Liver (tissue), 8 donors: ENCODE measurements at regions not wholly inside any gene's neighbourhood (a gene's known extent, or its start where the extent isn't known, plus 50 kb on each side); places are given as distances from the start of the nearest gene placed in this dataset.

ENCODE experiments used
- DNase-seq: peaks from one replicate; pipeline ENCODE4 v3.0.0-alpha.2; 2017; ENCODE audit warnings: low spot score
- H3K27ac ChIP-seq, 2 donors: one replicate each; pipeline ENCODE4 v1.7.0; 2013; ENCODE audit warnings: inconsistent platforms in 2 of 2, low read length in 2 of 2, control low read depth in 1 of 2, low read depth in 1 of 2, mild to moderate bottlenecking in 1 of 2
- H3K27me3 ChIP-seq, 4 donors: one replicate each; pipeline versions ENCODE4 v1.6.1 to v1.7.0; 2013; ENCODE audit warnings: low read length in 3 of 4, inconsistent platforms in 1 of 4, mild to moderate bottlenecking in 1 of 4, moderate library complexity in 1 of 4; ENCODE audit not compliant: control insufficient read depth in 4 of 4, insufficient read depth in 4 of 4
- H3K36me3 ChIP-seq, 4 donors: one replicate each; pipeline versions ENCODE4 v1.6.1 to v1.7.0; 2013; ENCODE audit warnings: low read length in 3 of 4, mild to moderate bottlenecking in 3 of 4, low read depth in 1 of 4, moderate library complexity in 1 of 4; ENCODE audit not compliant: control insufficient read depth in 4 of 4, insufficient read depth in 3 of 4
- H3K4me1 ChIP-seq, 4 donors: one replicate each; pipeline versions ENCODE4 v1.6.1 to v1.7.0; 2013; ENCODE audit warnings: low read length in 3 of 4, mild to moderate bottlenecking in 3 of 4, moderate library complexity in 1 of 4; ENCODE audit not compliant: control insufficient read depth in 4 of 4, insufficient read depth in 4 of 4
- H3K4me3 ChIP-seq, 3 donors: one replicate each; pipeline versions ENCODE4 v1.6.1 to v1.7.0; 2013; ENCODE audit warnings: low read length in 3 of 3, control low read depth in 1 of 3, low read depth in 1 of 3, mild to moderate bottlenecking in 1 of 3
- H3K9ac ChIP-seq, 2 donors: one replicate each; pipeline ENCODE4 v1.7.0; 2013; ENCODE audit warnings: low read length in 2 of 2, mild to moderate bottlenecking in 2 of 2, moderate library complexity in 2 of 2, control low read depth in 1 of 2, low read depth in 1 of 2
- H3K9me3 ChIP-seq, 4 donors: one replicate each; pipeline versions ENCODE4 v1.6.1 to v1.7.0; 2013; ENCODE audit warnings: low read length in 3 of 4; ENCODE audit not compliant: control insufficient read depth in 4 of 4
- ATF3 ChIP-seq: IDR thresholded peaks from 2 replicates; pipeline ENCODE4 v1.6.1; 2016; ENCODE audit warnings: antibody characterized with exemption
- EGR1 ChIP-seq, 2 donors: IDR thresholded peaks; 2 replicates each; pipeline ENCODE4 v1.6.1; 2016 to 2018; ENCODE audit warnings: antibody characterized with exemption in 2 of 2, low read depth in 2 of 2
- FOXA1 ChIP-seq: IDR thresholded peaks from 2 replicates; pipeline ENCODE4 v1.6.1; 2016; ENCODE audit warnings: antibody characterized with exemption
- FOXA2 ChIP-seq: IDR thresholded peaks from 2 replicates; pipeline ENCODE4 v1.6.1; 2016; ENCODE audit warnings: antibody characterized with exemption
- GABPA ChIP-seq, 2 donors: IDR thresholded peaks in 1 of 2; conservative IDR thresholded peaks in 1 of 2; 2 replicates each; pipeline ENCODE4 v1.6.1; 2016; ENCODE audit warnings: antibody characterized with exemption in 2 of 2, mild to moderate bottlenecking in 1 of 2, moderate library complexity in 1 of 2
- HNF4A ChIP-seq, 2 donors: conservative IDR thresholded peaks; 2 replicates each; pipeline ENCODE4 v1.6.1; 2016; ENCODE audit warnings: antibody characterized with exemption in 2 of 2, mild to moderate bottlenecking in 2 of 2
- HNF4G ChIP-seq: IDR thresholded peaks from 2 replicates; pipeline ENCODE4 v1.6.1; 2016; ENCODE audit warnings: antibody characterized with exemption
- JUND ChIP-seq, 2 donors: IDR thresholded peaks; 2 replicates each; pipeline ENCODE4 v1.6.1; 2016; ENCODE audit warnings: antibody characterized with exemption in 2 of 2
- NR2F2 ChIP-seq: IDR thresholded peaks from 2 replicates; pipeline ENCODE4 v1.6.1; 2016; ENCODE audit warnings: antibody characterized with exemption
- RAD21 ChIP-seq, 2 donors: IDR thresholded peaks; 2 replicates each; pipeline ENCODE4 v1.6.1; 2016; ENCODE audit warnings: antibody characterized with exemption in 2 of 2, mild to moderate bottlenecking in 2 of 2
- REST ChIP-seq: IDR thresholded peaks from 2 replicates; pipeline ENCODE4 v1.6.1; 2016; ENCODE audit warnings: antibody characterized with exemption, mild to moderate bottlenecking
- RXRA ChIP-seq, 2 donors: IDR thresholded peaks; 2 replicates each; pipeline ENCODE4 v1.6.1; 2017 to 2018; ENCODE audit warnings: antibody characterized with exemption in 2 of 2, mild to moderate bottlenecking in 1 of 2
- YY1 ChIP-seq: IDR thresholded peaks from 2 replicates; pipeline ENCODE4 v1.6.1; 2016; ENCODE audit warnings: antibody characterized with exemption, mild to moderate bottlenecking
- WGBS: extraction: QIAGEN DNeasy Blood & Tissue Kit; methylation state at CpG from one replicate; pipeline ENCODE4 v1.1.7; 2013; 5-methylcytosine and 5-hydroxymethylcytosine counted together
- TF ChIP-seq, protein P1 (sequence below): IDR thresholded peaks from 2 replicates; pipeline ENCODE4 v1.6.1; 2016; ENCODE audit warnings: antibody characterized with exemption
- TF ChIP-seq, protein P2 (sequence below): fragments of 150-350 bp; IDR thresholded peaks from 2 replicates; pipeline ENCODE4 v1.5.1; 2017; ENCODE audit warnings: improper control_type of control experiment, low read depth, low read length; ENCODE audit not compliant: missing input control
- donor health status: healthy.
- donor health status: healthy.
- donor health status: healthy.
- donor health status: healthy.
- donor health status: healthy.

DNA sequence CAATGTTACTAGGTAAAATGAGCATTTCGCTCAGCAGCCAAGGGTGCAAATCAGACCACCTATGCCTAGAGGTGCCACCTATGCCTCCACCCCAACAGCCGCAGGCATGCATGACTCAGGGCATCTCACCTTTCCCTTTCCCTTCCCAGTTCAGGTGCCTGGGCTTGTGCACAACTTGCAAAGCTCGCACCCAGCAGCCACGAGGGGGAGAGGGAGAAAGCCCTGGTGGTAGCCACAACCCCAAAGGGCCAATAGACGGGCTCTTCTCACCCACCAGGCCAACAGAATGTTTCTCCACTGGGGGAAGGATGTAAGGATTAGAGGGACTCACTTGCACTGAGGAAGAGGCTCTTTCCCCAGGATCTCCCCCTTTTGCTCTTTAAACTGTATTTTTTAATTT, 462.3 kb upstream of the PCDH15 start:
- H3K4me1 ChIP-seq: no peaks in the 10 kb centered on the region
- no peak overlapping the region for H3K27ac ChIP-seq
- DNase-seq: no peak
- no peak overlapping the region for H3K4me3 ChIP-seq
- no peak overlapping the region for H3K9ac ChIP-seq
- no peaks in the 10 kb centered on the region for H3K9me3 ChIP-seq
- no peaks in the 10 kb centered on the region for H3K36me3 ChIP-seq
- TF ChIP-seq ATF3 (no peak), FOXA2 (no peak), JUND (IDR thresholded peaks at IDR 0.05) (no peak), HNF4G (no peak), FOXA1 (no peak), REST (no peak), RAD21 (IDR thresholded peaks at IDR 0.05) (no peak), HNF4A (conservative IDR thresholded peaks at IDR 0.05) (no peak), NR2F2 (no peak), GABPA (IDR thresholded peaks at IDR 0.05 in 1 of 2, conservative IDR thresholded peaks at IDR 0.05 in 1 of 2) (no peak), YY1 (no peak), RXRA (IDR thresholded peaks at IDR 0.05) (no peak), EGR1 (IDR thresholded peaks at IDR 0.05; ENCODE audit: low read depth in 2 of 2) (no peak)
- TF ChIP-seq, protein P1, sequence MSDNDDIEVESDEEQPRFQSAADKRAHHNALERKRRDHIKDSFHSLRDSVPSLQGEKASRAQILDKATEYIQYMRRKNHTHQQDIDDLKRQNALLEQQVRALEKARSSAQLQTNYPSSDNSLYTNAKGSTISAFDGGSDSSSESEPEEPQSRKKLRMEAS: no peak
- TF ChIP-seq, protein P2, sequence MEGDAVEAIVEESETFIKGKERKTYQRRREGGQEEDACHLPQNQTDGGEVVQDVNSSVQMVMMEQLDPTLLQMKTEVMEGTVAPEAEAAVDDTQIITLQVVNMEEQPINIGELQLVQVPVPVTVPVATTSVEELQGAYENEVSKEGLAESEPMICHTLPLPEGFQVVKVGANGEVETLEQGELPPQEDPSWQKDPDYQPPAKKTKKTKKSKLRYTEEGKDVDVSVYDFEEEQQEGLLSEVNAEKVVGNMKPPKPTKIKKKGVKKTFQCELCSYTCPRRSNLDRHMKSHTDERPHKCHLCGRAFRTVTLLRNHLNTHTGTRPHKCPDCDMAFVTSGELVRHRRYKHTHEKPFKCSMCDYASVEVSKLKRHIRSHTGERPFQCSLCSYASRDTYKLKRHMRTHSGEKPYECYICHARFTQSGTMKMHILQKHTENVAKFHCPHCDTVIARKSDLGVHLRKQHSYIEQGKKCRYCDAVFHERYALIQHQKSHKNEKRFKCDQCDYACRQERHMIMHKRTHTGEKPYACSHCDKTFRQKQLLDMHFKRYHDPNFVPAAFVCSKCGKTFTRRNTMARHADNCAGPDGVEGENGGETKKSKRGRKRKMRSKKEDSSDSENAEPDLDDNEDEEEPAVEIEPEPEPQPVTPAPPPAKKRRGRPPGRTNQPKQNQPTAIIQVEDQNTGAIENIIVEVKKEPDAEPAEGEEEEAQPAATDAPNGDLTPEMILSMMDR: no peak
- 75% methylated on average over 5 of the region's 5 CpGs for WGBS
- H3K27me3 ChIP-seq: no peaks in the 10 kb centered on the region

DNA sequence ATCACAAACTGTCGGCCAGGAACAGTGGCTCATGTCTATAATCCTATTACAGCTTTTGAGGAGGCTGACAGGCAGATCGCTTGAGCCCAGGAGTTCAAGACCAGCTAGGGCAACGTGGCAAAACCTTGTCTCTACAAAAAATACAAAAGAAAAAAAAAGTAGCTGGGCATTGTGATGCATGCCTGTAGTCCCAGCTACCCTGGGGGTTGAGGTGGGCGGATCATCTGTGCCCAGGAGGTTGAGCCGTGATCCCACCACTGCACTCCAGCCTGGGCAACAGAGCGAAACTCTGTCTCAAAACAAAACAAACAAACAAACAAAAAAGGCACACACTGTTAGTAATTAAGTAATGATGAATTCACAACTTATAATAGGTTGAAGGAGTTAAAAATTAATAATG, 441.5 kb upstream of the PCDH15 start:
- Histone ChIP-seq H3K9me3 (no peaks in the 10 kb centered on the region), H3K9ac (no peak overlapping the region), H3K27me3 (peaks cover 0 to 4% (median 0%) of the 10 kb centered on the region in 4 donors), H3K36me3 (no peaks in the 10 kb centered on the region), H3K4me3 (no peak overlapping the region), H3K27ac (no peak overlapping the region), H3K4me1 (no peaks in the 10 kb centered on the region)
- TF ChIP-seq RXRA (IDR thresholded peaks at IDR 0.05) (no peak), GABPA (IDR thresholded peaks at IDR 0.05 in 1 of 2, conservative IDR thresholded peaks at IDR 0.05 in 1 of 2) (no peak), HNF4A (conservative IDR thresholded peaks at IDR 0.05) (no peak)
- 58% methylated on average over 6 of the region's 6 CpGs for WGBS
- DNase-seq: no peak
